GM21423 (cell line): ENCODE measurements at regions not wholly inside any gene's neighbourhood (a gene's known extent, or its start where the extent isn't known, plus 50 kb on each side); places are given as distances from the start of the nearest gene placed in this dataset.

ENCODE experiments used
- ATAC-seq: cut with Tn5 transposase; IDR thresholded peaks from one replicate; pipeline ENCODE4 v1.9.1; 2021; ENCODE audit warnings: mild to moderate bottlenecking, moderate library complexity; ENCODE audit not compliant: unreplicated experiment

GRCh38 chr4:62288808-62289541 lies 1088.8 kb downstream of the ADGRL3 start:
- ATAC-seq = no peak

- no peak for ATAC-seq
Observed at GRCh38 chr4:62285026-62285425, 1084.9 kb downstream of the ADGRL3 start.

GRCh38 chr4:62279689-62280088 lies 1079.6 kb downstream of the ADGRL3 start:
- ATAC-seq = no peak

- no peak for ATAC-seq
Observed at GRCh38 chr4:62275470-62275869, 1075.3 kb downstream of the ADGRL3 start.

- ATAC-seq = no peak
Observed at GRCh38 chr4:62274782-62275181, 1074.7 kb downstream of the ADGRL3 start.

- ATAC-seq = no peak
Observed at GRCh38 chr4:62271107-62271506, 1071.0 kb downstream of the ADGRL3 start.

- ATAC-seq = no peak
Observed at GRCh38 chr4:62269918-62270317, 1069.8 kb downstream of the ADGRL3 start.

GRCh38 chr4:62263454-62263853 lies 1063.3 kb downstream of the ADGRL3 start:
- ATAC-seq = no peak

GRCh38 chr4:62262676-62263075 lies 1062.5 kb downstream of the ADGRL3 start:
- ATAC-seq = no peak

GRCh38 chr4:62260254-62260653 lies 1060.1 kb downstream of the ADGRL3 start:
- no peak for ATAC-seq

GRCh38 chr4:62256479-62256878 lies 1056.4 kb downstream of the ADGRL3 start:
- no peak for ATAC-seq

GRCh38 chr4:62252728-62253127 lies 1052.6 kb downstream of the ADGRL3 start:
- no peak for ATAC-seq

- no peak for ATAC-seq
Observed at GRCh38 chr4:62250100-62250499, 1050.0 kb downstream of the ADGRL3 start.

- no peak for ATAC-seq
Observed at GRCh38 chr4:62243895-62244294, 1043.8 kb downstream of the ADGRL3 start.

GRCh38 chr4:62235911-62236310 lies 1035.8 kb downstream of the ADGRL3 start:
- ATAC-seq = no peak

GRCh38 chr4:62232814-62233213 lies 1032.7 kb downstream of the ADGRL3 start:
- no peak for ATAC-seq

GRCh38 chr4:62231994-62232393 lies 1031.9 kb downstream of the ADGRL3 start:
- ATAC-seq = no peak

GRCh38 chr4:62226082-62226481 lies 1026.0 kb downstream of the ADGRL3 start:
- ATAC-seq = no peak

GRCh38 chr4:62222121-62222520 lies 1022.0 kb downstream of the ADGRL3 start:
- ATAC-seq = no peak

- ATAC-seq = no peak
Observed at GRCh38 chr4:62210486-62210885, 1010.4 kb downstream of the ADGRL3 start.

- ATAC-seq = no peak
Observed at GRCh38 chr4:62209757-62210485, 1009.8 kb downstream of the ADGRL3 start.

- no peak for ATAC-seq
Observed at GRCh38 chr4:62208921-62209320, 1008.8 kb downstream of the ADGRL3 start.
